Stimulated activated CD4-positive, alpha-beta T cell treated with anti-CD3 and anti-CD28 coated beads, Interleukin-4, amount 100 ng/mL, for 4 hours (primary cell): ENCODE measurements at regions not wholly inside any gene's neighbourhood (a gene's known extent, or its start where the extent isn't known, plus 50 kb on each side); places are given as distances from the start of the nearest gene placed in this dataset.
"Not testable (repeated sequence)": the region's sequence is repeated elsewhere in the genome, so short reads cannot be mapped to it uniquely, and the experiment has no call there.

Source experiments
- DNase-seq, 2 experiments: peaks; one replicate each; pipeline ENCODE4 v3.0.0-alpha.2; 2020

GRCh38 chr5:72760259-72760658 is 56.2 kb upstream of the TNPO1 start:
- DNase-seq = no peak

- DNase-seq = no peak
Observed at GRCh38 chr5:72752909-72753308, 63.6 kb upstream of the TNPO1 start.

- no peak for DNase-seq
Observed at GRCh38 chr5:72749362-72749997, 67.0 kb upstream of the TNPO1 start.

- DNase-seq = no peak
Observed at GRCh38 chr5:72747826-72748225, 68.6 kb upstream of the TNPO1 start.

GRCh38 chr5:72746736-72747135 is 69.7 kb upstream of the TNPO1 start:
- DNase-seq = no peak

GRCh38 chr5:72744136-72744535 is 72.3 kb upstream of the TNPO1 start:
- DNase-seq = no peak

- no peak for DNase-seq
Observed at GRCh38 chr5:72741805-72742204, 74.7 kb upstream of the TNPO1 start.

- no peak for DNase-seq
Observed at GRCh38 chr5:72733810-72734209, 82.7 kb upstream of the TNPO1 start.

- DNase-seq = no peak
Observed at GRCh38 chr5:72723581-72723980, 92.9 kb upstream of the TNPO1 start.

GRCh38 chr5:72722792-72723452 is 93.5 kb upstream of the TNPO1 start:
- no peak for DNase-seq

- DNase-seq = no peak
Observed at GRCh38 chr5:72721844-72722243, 94.6 kb upstream of the TNPO1 start.

GRCh38 chr5:72720205-72720604 is 96.3 kb upstream of the TNPO1 start:
- no peak for DNase-seq

- DNase-seq = no peak
Observed at GRCh38 chr5:72711351-72711750, 105.1 kb upstream of the TNPO1 start.

- no peak for DNase-seq
Observed at GRCh38 chr5:72709341-72709740, 107.1 kb upstream of the TNPO1 start.

GRCh38 chr5:72705178-72705577 is 111.3 kb upstream of the TNPO1 start:
- no peak for DNase-seq

- no peak for DNase-seq
Observed at GRCh38 chr5:72703876-72704275, 112.6 kb upstream of the TNPO1 start.

- no peak for DNase-seq
Observed at GRCh38 chr5:72702881-72703434, 113.5 kb upstream of the TNPO1 start.

- not testable (repeated sequence) for DNase-seq
Observed at GRCh38 chr5:72702105-72702504, 114.4 kb upstream of the TNPO1 start.

- DNase-seq = no peak
Observed at GRCh38 chr5:72698481-72698880, 118.0 kb upstream of the TNPO1 start.

GRCh38 chr5:72697622-72698021 is 118.8 kb upstream of the TNPO1 start:
- no peak for DNase-seq

- no peak for DNase-seq
Observed at GRCh38 chr5:72695659-72696058, 120.8 kb upstream of the TNPO1 start.

GRCh38 chr5:72694856-72695255 is 121.6 kb upstream of the TNPO1 start:
- no peak for DNase-seq

GRCh38 chr5:72693546-72694205 is 122.8 kb upstream of the TNPO1 start:
- no peak for DNase-seq
